ENCODE measurements at regions not wholly inside any gene's neighbourhood (a gene's known extent, or its start where the extent isn't known, plus 50 kb on each side); places are given as distances from the start of the nearest gene placed in this dataset.
A peak's percentile ranks its signal among the peaks of the same experiment; 100 is the strongest.

- DNase-seq (ENCODE audit: low read depth) = peak; percentile 54
Observed at GRCh38 chr6:169852504-169853195, 101.2 kb downstream of the ERMARD start.

GRCh38 chr6:169851641-169852503 lies 100.5 kb downstream of the ERMARD start:
- DNase-seq (ENCODE audit: low read depth) = peak; percentile 90

- DNase-seq (ENCODE audit: low read depth) = no peak
Observed at GRCh38 chr6:169850746-169851145, 99.3 kb downstream of the ERMARD start.

- DNase-seq (ENCODE audit: low read depth) = no peak
Observed at GRCh38 chr6:169850154-169850553, 98.7 kb downstream of the ERMARD start.

GRCh38 chr6:169849396-169849795 lies 98.0 kb downstream of the ERMARD start:
- DNase-seq (ENCODE audit: low read depth) = no peak

GRCh38 chr6:169848946-169849345 lies 97.5 kb downstream of the ERMARD start:
- DNase-seq (ENCODE audit: low read depth) = no peak

GRCh38 chr6:169847901-169848311 lies 96.5 kb downstream of the ERMARD start:
- peak; percentile 27 for DNase-seq (ENCODE audit: low read depth)

- DNase-seq (ENCODE audit: low read depth) = no peak
Observed at GRCh38 chr6:169847141-169847674, 95.8 kb downstream of the ERMARD start.

GRCh38 chr6:169846286-169847056 lies 95.0 kb downstream of the ERMARD start:
- DNase-seq (ENCODE audit: low read depth) = no peak

- no peak for DNase-seq (ENCODE audit: low read depth)
Observed at GRCh38 chr6:169845426-169846285, 94.2 kb downstream of the ERMARD start.

- no peak for DNase-seq (ENCODE audit: low read depth)
Observed at GRCh38 chr6:169844946-169845345, 93.5 kb downstream of the ERMARD start.

- no peak for DNase-seq (ENCODE audit: low read depth)
Observed at GRCh38 chr6:169843991-169844390, 92.6 kb downstream of the ERMARD start.

- no peak for DNase-seq (ENCODE audit: low read depth)
Observed at GRCh38 chr6:169843110-169843509, 91.7 kb downstream of the ERMARD start.

GRCh38 chr6:169841907-169842606 lies 90.6 kb downstream of the ERMARD start:
- no peak for DNase-seq (ENCODE audit: low read depth)

- DNase-seq (ENCODE audit: low read depth) = no peak
Observed at GRCh38 chr6:169841251-169841650, 89.8 kb downstream of the ERMARD start.

- no peak for DNase-seq (ENCODE audit: low read depth)
Observed at GRCh38 chr6:169839898-169840631, 88.6 kb downstream of the ERMARD start.

- no peak for DNase-seq (ENCODE audit: low read depth)
Observed at GRCh38 chr6:169839493-169839892, 88.1 kb downstream of the ERMARD start.

GRCh38 chr6:169839029-169839481 lies 87.6 kb downstream of the ERMARD start:
- no peak for DNase-seq (ENCODE audit: low read depth)

GRCh38 chr6:169838346-169839028 lies 87.1 kb downstream of the ERMARD start:
- no peak for DNase-seq (ENCODE audit: low read depth)

Data from M059J (cell line).